22Rv1 (cell line): ENCODE measurements at regions not wholly inside any gene's neighbourhood (a gene's known extent, or its start where the extent isn't known, plus 50 kb on each side); places are given as distances from the start of the nearest gene placed in this dataset.

Source experiments
- CTCF ChIP-seq: fragments of 450-650 bp; IDR thresholded peaks from 2 replicates; pipeline ENCODE4 v1.5.1; 2017; ENCODE audit warnings: mild to moderate bottlenecking
- ZFX ChIP-seq: fragments of 450-650 bp; IDR thresholded peaks from 2 replicates; pipeline ENCODE4 v1.6.1; 2017; ENCODE audit warnings: antibody characterized with exemption, borderline replicate concordance

- TF ChIP-seq CTCF (no peak), ZFX (no peak)
Measured at GRCh38 chr11:104327861-104328511, 164.0 kb upstream of the PDGFD start.
